ENCODE measurements at regions not wholly inside any gene's neighbourhood (a gene's known extent, or its start where the extent isn't known, plus 50 kb on each side); places are given as distances from the start of the nearest gene placed in this dataset.
A peak's percentile ranks its signal among the peaks of the same experiment; 100 is the strongest.

- no peak for TF ChIP-seq CTCF (IDR thresholded peaks at IDR 0.05; ENCODE audit: low read depth, low read length)
- Histone ChIP-seq H3K36me3 (no peaks in the 10 kb centered on the region), H3K27ac (no peak overlapping the region), H3K9me3 (ENCODE audit: low read depth) (no peaks in the 10 kb centered on the region), H3K27me3 (no peaks in the 10 kb centered on the region), H3K4me1 (ENCODE audit: low read depth) (peaks cover 4% of the 10 kb centered on the region), H3K4me3 (no peak overlapping the region)
- no peak for DNase-seq (ENCODE audit: low read depth in 1 of 2, low spot score in 1 of 2)
These were observed 364.5 kb downstream of the IRS1 start for GRCh38 chr2:226435146-226435545.

GRCh38 chr2:226434702-226435101 is 364.9 kb downstream of the IRS1 start:
- Histone ChIP-seq H3K4me1 (ENCODE audit: low read depth) (peaks cover 4% of the 10 kb centered on the region), H3K27me3 (no peaks in the 10 kb centered on the region), H3K36me3 (no peaks in the 10 kb centered on the region), H3K27ac (no peak overlapping the region), H3K9me3 (ENCODE audit: low read depth) (no peaks in the 10 kb centered on the region), H3K4me3 (no peak overlapping the region)
- DNase-seq (ENCODE audit: low read depth in 1 of 2, low spot score in 1 of 2), result no peak
- TF ChIP-seq CTCF (IDR thresholded peaks at IDR 0.05; ENCODE audit: low read depth, low read length), result no peak

GRCh38 chr2:226431288-226431948 is 368.2 kb downstream of the IRS1 start:
- Histone ChIP-seq H3K4me3 (no peak overlapping the region), H3K4me1 (ENCODE audit: low read depth) (peaks cover 4% of the 10 kb centered on the region), H3K27me3 (no peaks in the 10 kb centered on the region), H3K27ac (no peak overlapping the region), H3K36me3 (no peaks in the 10 kb centered on the region), H3K9me3 (ENCODE audit: low read depth) (no peaks in the 10 kb centered on the region)
- no peak for TF ChIP-seq CTCF (IDR thresholded peaks at IDR 0.05; ENCODE audit: low read depth, low read length)
- DNase-seq (ENCODE audit: low read depth in 1 of 2, low spot score in 1 of 2), result peak in 1 of 2 donors; percentile 59

- H3K27me3 ChIP-seq, result no peaks in the 10 kb centered on the region
These were observed 370.1 kb downstream of the IRS1 start for GRCh38 chr2:226429476-226429875.

GRCh38 chr2:226427538-226428307 is 371.9 kb downstream of the IRS1 start:
- Histone ChIP-seq H3K27me3 (no peaks in the 10 kb centered on the region), H3K27ac (no peak overlapping the region), H3K9me3 (ENCODE audit: low read depth) (no peaks in the 10 kb centered on the region), H3K4me1 (ENCODE audit: low read depth) (peaks cover 5% of the 10 kb centered on the region), H3K4me3 (no peak overlapping the region), H3K36me3 (no peaks in the 10 kb centered on the region)
- no peak for TF ChIP-seq CTCF (IDR thresholded peaks at IDR 0.05; ENCODE audit: low read depth, low read length)
- peak in 1 of 2 donors; percentile 80 for DNase-seq (ENCODE audit: low read depth in 1 of 2, low spot score in 1 of 2)

More at GRCh38 chr2:226429476-226429875, 370.1 kb downstream of the IRS1 start:
- Histone ChIP-seq H3K4me3 (no peak overlapping the region), H3K9me3 (ENCODE audit: low read depth) (no peaks in the 10 kb centered on the region), H3K36me3 (no peaks in the 10 kb centered on the region), H3K27ac (no peak overlapping the region), H3K4me1 (ENCODE audit: low read depth) (no peaks in the 10 kb centered on the region)
- DNase-seq (ENCODE audit: low read depth in 1 of 2, low spot score in 1 of 2), result no peak
- no peak for TF ChIP-seq CTCF (IDR thresholded peaks at IDR 0.05; ENCODE audit: low read depth, low read length)

Measured in cardiac muscle cell (in vitro differentiated cells and primary cell).